ENCODE measurements at regions not wholly inside any gene's neighbourhood (a gene's known extent, or its start where the extent isn't known, plus 50 kb on each side); places are given as distances from the start of the nearest gene placed in this dataset.

DNA sequence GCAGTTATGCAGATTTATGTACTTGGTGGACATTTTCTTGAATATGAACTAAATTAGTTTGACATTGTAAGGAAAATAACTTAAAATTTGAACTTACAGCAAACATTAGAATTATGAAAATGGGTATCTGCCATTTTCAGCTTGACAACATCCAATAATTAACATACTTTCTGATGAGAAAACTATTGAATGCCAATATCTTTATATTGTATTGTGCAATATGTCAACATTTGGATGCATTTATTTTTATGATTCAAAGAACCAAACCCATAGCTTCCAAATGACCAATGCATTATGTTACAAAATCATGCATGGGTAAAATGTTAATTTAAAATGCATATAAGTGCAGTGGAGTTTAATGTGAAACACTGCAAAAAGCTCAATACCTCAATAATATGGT lies 562.5 kb downstream of the TRAM1L1 start:
- Histone ChIP-seq H2BK120ac (ENCODE audit: low read depth, low read length, poor library complexity, severe bottlenecking) (no peak overlapping the region), H2AFZ (ENCODE audit: low read length) (no peak overlapping the region), H4K91ac (ENCODE audit: insufficient read length, low read depth, low read length) (no peak overlapping the region), H4K5ac (ENCODE audit: insufficient read length, low read depth, low read length) (no peak overlapping the region), H3K23me2 (ENCODE audit: insufficient read length, low read depth, low read length, poor library complexity, severe bottlenecking) (no peaks in the 10 kb centered on the region), H3T11ph (ENCODE audit: low read length) (no peak overlapping the region), H4K8ac (replicated peaks; ENCODE audit: insufficient read length, low read depth, low read length) (no peak overlapping the region), H2BK15ac (ENCODE audit: low read depth, low read length) (no peak overlapping the region), H4K20me1 (ENCODE audit: control insufficient read depth, insufficient read depth, insufficient read length) (no peaks in the 10 kb centered on the region), H3K4me1 (ENCODE audit: insufficient read depth, low read length) (no peaks in the 10 kb centered on the region), H3K27me3 (ENCODE audit: insufficient read depth, low read length) (no peaks in the 10 kb centered on the region), H2BK5ac (ENCODE audit: insufficient read length, low read length) (no peak overlapping the region), H3K23ac (ENCODE audit: insufficient read length, low read depth, low read length) (no peak overlapping the region), H2BK20ac (ENCODE audit: low read depth, low read length, poor library complexity, severe bottlenecking) (no peak overlapping the region), H3K56ac (ENCODE audit: insufficient read length, low read depth, low read length) (no peak overlapping the region), H3K9me3 (ENCODE audit: control insufficient read depth, low read depth, low read length) (no peaks in the 10 kb centered on the region), H3K14ac (ENCODE audit: insufficient read depth, low read length) (no peak overlapping the region), H3K4me2 (ENCODE audit: insufficient read depth, insufficient read length, low read length) (no peak overlapping the region), H3K4ac (ENCODE audit: low read depth, low read length) (no peak overlapping the region), H2AK5ac (ENCODE audit: insufficient read length, low read length) (no peak overlapping the region), H3K18ac (ENCODE audit: insufficient read length, low read depth, low read length) (no peak overlapping the region), H3K79me1 (ENCODE audit: insufficient read depth, low read depth, low read length, poor library complexity, severe bottlenecking) (no peaks in the 10 kb centered on the region), H3K9ac (ENCODE audit: extremely low read depth, insufficient read length, low read length) (no peak overlapping the region), H3K27ac (ENCODE audit: insufficient read length, low read depth, low read length) (no peak overlapping the region), H2BK12ac (ENCODE audit: insufficient read length, low read depth, low read length) (no peak overlapping the region), H3K79me2 (ENCODE audit: insufficient read depth, low read length) (no peaks in the 10 kb centered on the region)
- H3K27me3 Mint-ChIP-seq (ENCODE audit: low read depth) = peaks cover 2% of the 10 kb centered on the region; the same call in 1 of the 2 replicates
- no peak for DNase-seq
- peaks cover 3 to 5% of the 10 kb centered on the region in 2 experiments; a peak in 4 of 5 replicates for H3K9me3 Mint-ChIP-seq
- H3K4me1 Mint-ChIP-seq = no peaks in the 10 kb centered on the region
- no peak overlapping the region for H3K4me3 Mint-ChIP-seq
- TF ChIP-seq CTCF (conservative IDR thresholded peaks at IDR 0.05) = no peak
- no peak overlapping the region for H3K27ac Mint-ChIP-seq
- H3K36me3 Mint-ChIP-seq (ENCODE audit: insufficient read depth in 1 of 3, low read depth in 3 of 3) = peaks cover 0 to 6% (median 5%) of the 10 kb centered on the region in 3 experiments; a peak in 3 of 7 replicates
